Smooth muscle cell (in vitro differentiated cells): ENCODE measurements at regions not wholly inside any gene's neighbourhood (a gene's known extent, or its start where the extent isn't known, plus 50 kb on each side); places are given as distances from the start of the nearest gene placed in this dataset.

Experiments
- DNase-seq: peaks from one replicate; lab custom pipeline; 2025; ENCODE audit not compliant: unreplicated experiment; lab: John Stamatoyannopoulos, UW
- H2AFZ ChIP-seq: fragments of 200-600 bp; sonication (generic); 2 replicates; pipeline ENCODE4 v1.6.0; 2016; ENCODE audit warnings: antibody characterized with exemption, low read depth, mild to moderate bottlenecking
- H3F3A ChIP-seq: fragments of 200-600 bp; sonication (generic); 2 replicates; pipeline ENCODE4 v1.6.0; 2017; ENCODE audit warnings: antibody characterized with exemption, low read depth
- H3K27ac ChIP-seq: fragments of 200-600 bp; sonication (generic); 2 replicates; pipeline ENCODE4 v1.5.1; 2016; ENCODE audit warnings: low read depth, mild to moderate bottlenecking
- H3K27me3 ChIP-seq: fragments of 200-600 bp; sonication (generic); 2 replicates; pipeline ENCODE4 v1.6.1; 2016; ENCODE audit warnings: low read depth, mild to moderate bottlenecking
- H3K36me3 ChIP-seq: fragments of 200-600 bp; sonication (generic); 2 replicates; pipeline ENCODE4 v1.5.1; 2016; ENCODE audit warnings: low read depth
- H3K4me1 ChIP-seq: fragments of 200-600 bp; sonication (generic); 2 replicates; pipeline ENCODE4 v1.5.1; 2016; ENCODE audit warnings: low read depth
- H3K4me2 ChIP-seq: fragments of 200-600 bp; sonication (generic); 2 replicates; pipeline ENCODE4 v1.6.0; 2016; ENCODE audit warnings: mild to moderate bottlenecking
- H3K4me3 ChIP-seq: fragments of 200-600 bp; sonication (generic); 2 replicates; pipeline ENCODE4 v1.5.1; 2016; ENCODE audit warnings: mild to moderate bottlenecking
- H3K79me2 ChIP-seq: fragments of 200-600 bp; sonication (generic); 2 replicates; pipeline ENCODE4 v1.6.0; 2016; ENCODE audit warnings: low read depth, mild to moderate bottlenecking
- H3K9ac ChIP-seq: fragments of 200-600 bp; sonication (generic); 2 replicates; pipeline ENCODE4 v1.6.0; 2016; ENCODE audit warnings: low read depth
- H3K9me3 ChIP-seq: fragments of 200-600 bp; sonication (generic); replicated peaks from 2 replicates; pipeline ENCODE4 v1.5.1; 2016; ENCODE audit warnings: low read depth
- H4K20me1 ChIP-seq: fragments of 200-600 bp; sonication (generic); 2 replicates; pipeline ENCODE4 v1.6.0; 2016; ENCODE audit warnings: low read depth
- WGBS: methylation state at CpG from one replicate; pipeline ENCODE4 v1.1.7; 2016; ENCODE audit warnings: low lambda C conversion rate; 5-methylcytosine and 5-hydroxymethylcytosine counted together
- TF ChIP-seq, protein P1 (sequence below): fragments of 200-600 bp; sonication (generic); IDR thresholded peaks from 2 replicates; pipeline ENCODE4 v1.5.1; 2017; ENCODE audit warnings: borderline replicate concordance, mild to moderate bottlenecking, antibody characterized with exemption; ENCODE audit not compliant: insufficient read depth, poor library complexity, severe bottlenecking

DNA sequence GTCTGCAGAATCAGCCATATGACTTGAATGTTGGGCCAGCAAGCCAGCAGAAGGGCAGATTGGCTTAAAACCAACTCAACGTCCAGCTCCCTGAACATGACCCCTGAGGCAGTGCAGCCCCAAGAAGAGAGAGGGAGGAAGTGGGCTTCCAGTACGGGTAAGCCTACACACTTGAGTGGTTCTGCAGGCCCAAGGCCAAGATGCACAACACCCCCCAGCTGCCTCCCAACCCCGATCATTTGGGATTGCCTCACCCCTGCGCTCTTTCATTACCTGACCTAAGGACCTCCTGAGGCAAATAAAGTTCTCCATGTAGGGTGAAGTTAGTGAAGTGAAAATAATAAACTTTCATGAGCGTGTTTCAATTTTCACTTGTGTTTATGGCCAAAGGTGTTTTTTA lies 536.0 kb downstream of the TNS1 start:
- Histone ChIP-seq H3K27ac (no peak overlapping the region), H4K20me1 (no peaks in the 10 kb centered on the region), H3K4me1 (no peaks in the 10 kb centered on the region), H3K27me3 (no peaks in the 10 kb centered on the region), H3K36me3 (no peaks in the 10 kb centered on the region), H2AFZ (no peak overlapping the region), H3F3A (no peaks in the 10 kb centered on the region), H3K79me2 (no peaks in the 10 kb centered on the region), H3K4me3 (no peak overlapping the region), H3K9ac (no peak overlapping the region), H3K4me2 (no peak overlapping the region), H3K9me3 (no peaks in the 10 kb centered on the region)
- no peak for DNase-seq
- 99% methylated on average over 5 of the region's 5 CpGs for WGBS
- TF ChIP-seq, protein P1, sequence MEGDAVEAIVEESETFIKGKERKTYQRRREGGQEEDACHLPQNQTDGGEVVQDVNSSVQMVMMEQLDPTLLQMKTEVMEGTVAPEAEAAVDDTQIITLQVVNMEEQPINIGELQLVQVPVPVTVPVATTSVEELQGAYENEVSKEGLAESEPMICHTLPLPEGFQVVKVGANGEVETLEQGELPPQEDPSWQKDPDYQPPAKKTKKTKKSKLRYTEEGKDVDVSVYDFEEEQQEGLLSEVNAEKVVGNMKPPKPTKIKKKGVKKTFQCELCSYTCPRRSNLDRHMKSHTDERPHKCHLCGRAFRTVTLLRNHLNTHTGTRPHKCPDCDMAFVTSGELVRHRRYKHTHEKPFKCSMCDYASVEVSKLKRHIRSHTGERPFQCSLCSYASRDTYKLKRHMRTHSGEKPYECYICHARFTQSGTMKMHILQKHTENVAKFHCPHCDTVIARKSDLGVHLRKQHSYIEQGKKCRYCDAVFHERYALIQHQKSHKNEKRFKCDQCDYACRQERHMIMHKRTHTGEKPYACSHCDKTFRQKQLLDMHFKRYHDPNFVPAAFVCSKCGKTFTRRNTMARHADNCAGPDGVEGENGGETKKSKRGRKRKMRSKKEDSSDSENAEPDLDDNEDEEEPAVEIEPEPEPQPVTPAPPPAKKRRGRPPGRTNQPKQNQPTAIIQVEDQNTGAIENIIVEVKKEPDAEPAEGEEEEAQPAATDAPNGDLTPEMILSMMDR = no peak

DNA sequence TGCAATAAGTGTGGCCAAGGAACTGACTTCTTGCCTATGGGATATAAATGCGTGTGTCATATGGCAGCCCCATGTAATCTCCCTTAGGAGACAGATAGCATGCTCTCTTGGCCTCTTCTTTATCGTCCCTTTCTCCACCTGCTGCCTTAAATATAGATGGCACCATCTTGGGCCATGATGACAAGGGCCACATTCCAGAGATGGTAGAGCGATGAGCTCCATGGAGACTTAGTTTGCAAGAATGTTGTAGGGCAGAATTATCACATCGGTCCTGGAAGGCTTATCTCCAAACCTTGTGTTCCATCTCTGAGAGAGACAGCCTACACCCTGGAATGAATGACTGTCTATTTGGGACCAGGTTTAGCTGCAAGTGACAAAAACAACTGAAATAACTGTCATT lies 536.7 kb downstream of the TNS1 start:
- Histone ChIP-seq H3F3A (no peaks in the 10 kb centered on the region), H3K27ac (no peak overlapping the region), H2AFZ (no peak overlapping the region), H4K20me1 (no peaks in the 10 kb centered on the region), H3K27me3 (no peaks in the 10 kb centered on the region), H3K9me3 (no peaks in the 10 kb centered on the region), H3K4me2 (no peak overlapping the region), H3K79me2 (no peaks in the 10 kb centered on the region), H3K36me3 (no peaks in the 10 kb centered on the region), H3K9ac (no peak overlapping the region), H3K4me1 (no peaks in the 10 kb centered on the region), H3K4me3 (no peak overlapping the region)
- 91% methylated on average over 4 of the region's 4 CpGs for WGBS
- TF ChIP-seq, protein P1 = no peak
- no peak for DNase-seq

DNA sequence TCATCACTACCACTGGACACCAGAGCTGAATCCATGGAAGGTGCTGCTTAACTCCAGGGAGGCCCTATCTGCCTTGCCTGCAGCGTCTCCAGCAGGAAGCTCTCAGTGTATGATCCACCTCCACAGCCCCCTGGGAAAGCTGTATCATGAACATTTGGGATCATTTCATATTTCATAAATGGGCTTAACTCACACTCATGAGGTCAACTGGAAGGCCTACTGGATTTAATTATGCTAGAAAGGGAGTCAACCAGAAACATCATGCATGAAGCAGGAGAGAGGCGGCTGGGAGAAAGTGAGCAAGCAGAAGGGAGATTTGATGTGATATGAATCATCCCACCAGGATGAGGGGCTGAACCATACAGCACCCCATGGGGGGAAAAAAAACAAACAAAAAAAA lies 537.7 kb downstream of the TNS1 start:
- H3K4me3 ChIP-seq = no peak overlapping the region
- no peaks in the 10 kb centered on the region for H3F3A ChIP-seq
- H3K79me2 ChIP-seq = no peaks in the 10 kb centered on the region
- H3K9ac ChIP-seq = no peak overlapping the region
- H3K27ac ChIP-seq = no peak overlapping the region
- H3K27me3 ChIP-seq = no peaks in the 10 kb centered on the region
- no peaks in the 10 kb centered on the region for H3K4me1 ChIP-seq
- no peak overlapping the region for H3K4me2 ChIP-seq
- H3K9me3 ChIP-seq = no peaks in the 10 kb centered on the region
- no peaks in the 10 kb centered on the region for H3K36me3 ChIP-seq
- no peak for DNase-seq
- no peaks in the 10 kb centered on the region for H4K20me1 ChIP-seq
- TF ChIP-seq, protein P1 = no peak
- 89% methylated on average over 2 of the region's 2 CpGs for WGBS
- H2AFZ ChIP-seq = no peak overlapping the region

DNA sequence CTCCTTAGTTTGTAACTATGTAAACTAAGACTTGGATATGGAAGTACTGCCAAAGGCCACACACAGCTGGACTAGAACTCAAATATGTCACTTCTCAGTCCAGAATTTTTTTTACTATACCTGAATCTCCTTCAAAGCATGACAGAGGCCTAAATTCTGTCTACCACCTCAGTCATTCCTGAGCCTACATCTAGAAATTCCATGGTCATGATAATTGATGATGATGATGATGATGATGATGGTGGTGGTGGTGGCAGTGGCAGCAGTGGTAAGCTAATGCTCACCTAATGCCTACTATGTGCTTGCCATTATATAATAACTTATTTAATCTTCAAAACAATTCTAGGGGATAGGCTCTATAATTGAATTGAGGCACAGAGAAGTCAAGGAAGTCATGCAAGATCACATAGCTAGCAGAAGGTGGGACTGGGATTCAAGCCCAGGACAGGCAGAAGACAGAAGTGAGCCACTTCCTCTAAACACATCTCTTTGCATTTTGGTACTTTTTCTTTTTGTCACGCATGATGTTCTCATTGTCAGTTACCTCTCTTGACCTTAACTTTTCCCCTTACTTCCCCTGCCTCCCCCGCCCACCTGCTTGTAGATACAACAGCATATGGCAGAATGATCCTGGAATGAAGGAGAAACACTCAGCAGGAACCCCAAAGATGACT lies 539.3 kb downstream of the TNS1 start:
- no peak overlapping the region for H3K9ac ChIP-seq
- no peak for DNase-seq
- WGBS = 92% methylated on average over 2 of the region's 2 CpGs

More for the DNA sequence above, 539.3 kb downstream of the TNS1 start:
- Histone ChIP-seq H3K79me2 (no peaks in the 10 kb centered on the region), H2AFZ (no peak overlapping the region), H3F3A (no peaks in the 10 kb centered on the region), H3K4me1 (no peaks in the 10 kb centered on the region), H3K36me3 (no peaks in the 10 kb centered on the region), H3K4me3 (no peak overlapping the region), H4K20me1 (no peaks in the 10 kb centered on the region), H3K9me3 (no peaks in the 10 kb centered on the region), H3K27ac (no peak overlapping the region), H3K27me3 (no peaks in the 10 kb centered on the region), H3K4me2 (no peak overlapping the region)
- TF ChIP-seq, protein P1 = no peak
